Keratinocyte (primary cell): ENCODE measurements at regions not wholly inside any gene's neighbourhood (a gene's known extent, or its start where the extent isn't known, plus 50 kb on each side); places are given as distances from the start of the nearest gene placed in this dataset.

Source experiments
- EZH2 ChIP-seq: IDR thresholded peaks from one replicate; pipeline ENCODE4 v1.6.1; 2012; ENCODE audit warnings: inconsistent platforms, mild to moderate bottlenecking, low read length, moderate library complexity
- TF ChIP-seq, protein P1 (sequence below), 3 experiments: IDR thresholded peaks in 1 of 3; conservative IDR thresholded peaks in 1 of 3; optimal IDR thresholded peaks in 1 of 3; 2 replicates in 2 of 3; 3 replicates in 1 of 3; pipeline versions ENCODE3 to v1.5.1; 2011; ENCODE audit warnings: low read length in 3 of 3, mild to moderate bottlenecking in 3 of 3, moderate library complexity in 2 of 3, control low read depth in 1 of 3, inconsistent platforms in 1 of 3; ENCODE audit not compliant: insufficient read depth in 2 of 3; ENCODE audit errors: extremely low read depth in 1 of 3

DNA sequence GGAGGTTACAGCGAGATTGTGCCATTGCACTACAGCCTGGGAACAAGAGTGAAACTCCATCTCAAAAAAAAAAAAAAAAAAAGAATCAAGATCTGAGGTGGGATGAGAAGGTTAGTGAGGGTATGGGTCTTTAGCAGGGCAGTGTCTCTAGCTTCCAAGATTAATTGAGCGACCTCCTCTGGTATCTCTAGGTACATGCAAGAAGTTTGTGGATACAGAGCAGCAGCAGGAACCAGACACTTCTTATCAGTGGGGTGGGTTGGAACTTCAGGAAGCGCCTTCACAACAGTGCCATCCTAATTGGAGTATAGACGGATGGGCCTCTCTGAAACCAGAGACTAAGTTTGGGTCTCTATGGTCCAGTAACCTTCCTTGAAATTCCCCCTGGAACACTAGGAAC, 51.9 kb upstream of the CISTR start:
- TF ChIP-seq, protein P1, sequence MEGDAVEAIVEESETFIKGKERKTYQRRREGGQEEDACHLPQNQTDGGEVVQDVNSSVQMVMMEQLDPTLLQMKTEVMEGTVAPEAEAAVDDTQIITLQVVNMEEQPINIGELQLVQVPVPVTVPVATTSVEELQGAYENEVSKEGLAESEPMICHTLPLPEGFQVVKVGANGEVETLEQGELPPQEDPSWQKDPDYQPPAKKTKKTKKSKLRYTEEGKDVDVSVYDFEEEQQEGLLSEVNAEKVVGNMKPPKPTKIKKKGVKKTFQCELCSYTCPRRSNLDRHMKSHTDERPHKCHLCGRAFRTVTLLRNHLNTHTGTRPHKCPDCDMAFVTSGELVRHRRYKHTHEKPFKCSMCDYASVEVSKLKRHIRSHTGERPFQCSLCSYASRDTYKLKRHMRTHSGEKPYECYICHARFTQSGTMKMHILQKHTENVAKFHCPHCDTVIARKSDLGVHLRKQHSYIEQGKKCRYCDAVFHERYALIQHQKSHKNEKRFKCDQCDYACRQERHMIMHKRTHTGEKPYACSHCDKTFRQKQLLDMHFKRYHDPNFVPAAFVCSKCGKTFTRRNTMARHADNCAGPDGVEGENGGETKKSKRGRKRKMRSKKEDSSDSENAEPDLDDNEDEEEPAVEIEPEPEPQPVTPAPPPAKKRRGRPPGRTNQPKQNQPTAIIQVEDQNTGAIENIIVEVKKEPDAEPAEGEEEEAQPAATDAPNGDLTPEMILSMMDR (optimal IDR thresholded peaks at IDR 0.05 in 1 of 3, IDR thresholded peaks at IDR 0.05 in 1 of 3, conservative IDR thresholded peaks at IDR 0.05 in 1 of 3; ENCODE audit: extremely low read depth in 1 of 3, insufficient read depth in 2 of 3, low read length in 3 of 3), result no peak
- TF ChIP-seq EZH2, result no peak
